K562 (cell line): ENCODE measurements at regions not wholly inside any gene's neighbourhood (a gene's known extent, or its start where the extent isn't known, plus 50 kb on each side); places are given as distances from the start of the nearest gene placed in this dataset.

Source experiments
- ATAC-seq: fragments of 200-7000 bp; cut with Tn5 transposase; 3 replicates; pipeline ENCODE4 v1.9.1; 2020; ENCODE audit warnings: moderate library complexity
- BruUV-seq: library from RNA; stranded (reverse); fragments of 400-500 nt; replicated peaks from 2 replicates; lab custom pipeline; 2021; lab: Mats Ljungman, UMichigan
- CTCF ChIA-PET: fragments of 300-600 bp; formaldehyde crosslinking; extraction: SDS; loops from one replicate; lab custom pipeline; 2021; ENCODE audit warnings: low intra/inter-chr PET ratio; lab: Yijun Ruan, JAX
- POLR2A ChIA-PET: fragments of 300-600, 350-650 bp; sonication (Branson Sonifier 250); formaldehyde crosslinking; extraction: SDS; loops from one replicate; lab custom pipeline; 2021; ENCODE audit warnings: antibody characterized with exemption, inconsistent platforms; lab: Yijun Ruan, JAX
- DNase-seq, 4 experiments: peaks; one replicate each; pipeline versions ENCODE4 v3.0.0 to v3.0.0-alpha.2; 2011 to 2018; ENCODE audit warnings: low spot score in 3 of 4, mixed read lengths in 3 of 4; ENCODE audit errors: extremely low read depth in 1 of 4
- FAIRE-seq: peaks from 2 replicates; lab custom pipeline; 2011; peaks lifted over from hg19 to GRCh38; lab: Jason Lieb, UNC
- H2AFZ ChIP-seq: 2 replicates; pipeline ENCODE4 v1.6.0; 2011; ENCODE audit warnings: low read depth, low read length, control low read depth, inconsistent platforms
- H3K27ac ChIP-seq: fragments of 200-600 bp; 3 replicates; pipeline ENCODE4 v1.8.0; 2011; ENCODE audit warnings: low read depth, mild to moderate bottlenecking, control low read depth, inconsistent platforms, low read length, moderate library complexity, mixed read lengths; ENCODE audit errors: extremely low read depth
- H3K27me3 ChIP-seq, 2 experiments: fragments of 300-600 bp in 1 of 2; 2 replicates in 1 of 2; 3 replicates in 1 of 2; pipeline versions ENCODE4 v1.6.0 to v1.8.0; 2011; ENCODE audit warnings: inconsistent platforms in 2 of 2, low read length in 2 of 2, mild to moderate bottlenecking in 1 of 2, mixed read lengths in 1 of 2, moderate library complexity in 1 of 2; ENCODE audit not compliant: control insufficient read depth in 2 of 2, insufficient read depth in 2 of 2
- H3K36me3 ChIP-seq: fragments of 300-600 bp; 3 replicates; pipeline ENCODE4 v1.8.0; 2011; ENCODE audit warnings: mild to moderate bottlenecking, low read length, inconsistent platforms; ENCODE audit not compliant: control insufficient read depth, insufficient read depth
- H3K4me1 ChIP-seq, 2 experiments: fragments of 200-600 bp in 1 of 2; replicated peaks in 1 of 2; 2 replicates in 1 of 2; 3 replicates in 1 of 2; pipeline versions ENCODE4 v1.5.1 to v1.8.0; 2011; ENCODE audit warnings: inconsistent platforms in 2 of 2, low read length in 2 of 2, mild to moderate bottlenecking in 1 of 2, mixed read lengths in 1 of 2, moderate library complexity in 1 of 2; ENCODE audit not compliant: control insufficient read depth in 2 of 2, insufficient read depth in 2 of 2
- H3K4me2 ChIP-seq: 2 replicates; pipeline ENCODE4 v1.6.1; 2011; ENCODE audit warnings: low read length, control low read depth, inconsistent platforms, mixed read lengths; ENCODE audit not compliant: insufficient read depth
- H3K4me3 ChIP-seq: fragments of 200-600 bp; sonication (generic), shearing (Covaris generic); 2 replicates; pipeline ENCODE4 v1.5.1; 2016; ENCODE audit warnings: control low read depth, inconsistent platforms
- H3K79me2 ChIP-seq: fragments of 200-600 bp; 3 replicates; pipeline ENCODE4 v1.8.0; 2011; ENCODE audit warnings: low read length, inconsistent platforms; ENCODE audit not compliant: control insufficient read depth, insufficient read depth
- H3K9ac ChIP-seq, 2 experiments: 2 replicates each; pipeline versions ENCODE4 v1.6.0 to v1.6.1; 2011; ENCODE audit warnings: low read depth in 2 of 2, low read length in 2 of 2, control low read depth in 1 of 2, inconsistent platforms in 1 of 2, mild to moderate bottlenecking in 1 of 2, mixed read lengths in 1 of 2; ENCODE audit not compliant: insufficient read depth in 1 of 2
- H3K9me1 ChIP-seq: one replicate; pipeline ENCODE4 v1.6.0; 2011; ENCODE audit warnings: inconsistent platforms, mild to moderate bottlenecking, low read length, moderate library complexity; ENCODE audit not compliant: control insufficient read depth, insufficient read depth
- H3K9me3 ChIP-seq: replicated peaks from 2 replicates; pipeline ENCODE4 v1.5.1; 2011; ENCODE audit warnings: low read depth, low read length, inconsistent platforms; ENCODE audit not compliant: control insufficient read depth, insufficient read depth
- H4K20me1 ChIP-seq: replicated peaks from 2 replicates; pipeline ENCODE4 v1.6.1; 2011; ENCODE audit warnings: low read length, inconsistent platforms, mixed read lengths; ENCODE audit not compliant: control insufficient read depth, insufficient read depth
- BCL6 ChIP-seq: fragments of 250-450 bp; sonication (Bioruptor Pico); IDR thresholded peaks from 2 replicates; pipeline ENCODE4 v1.4.0; 2020
- BHLHE40 ChIP-seq: IDR thresholded peaks from 2 replicates; pipeline ENCODE4 v1.6.1; 2011; ENCODE audit warnings: low read length, improper control_type of control experiment
- CBX1 ChIP-seq: sonication (generic); IDR thresholded peaks from 2 replicates; pipeline ENCODE4 v1.6.1; 2016; ENCODE audit warnings: antibody characterized with exemption, low read depth, mild to moderate bottlenecking
- DACH1 ChIP-seq: fragments of 450-650 bp; IDR thresholded peaks from 2 replicates; pipeline ENCODE4 v1.6.1; 2018; ENCODE audit not compliant: partially characterized antibody
- DNMT1 ChIP-seq: fragments of 450-650 bp; IDR thresholded peaks from 2 replicates; pipeline ENCODE4 v1.6.1; 2016; ENCODE audit warnings: antibody characterized with exemption, mild to moderate bottlenecking
- HNRNPH1 ChIP-seq: fragments of 200-400 bp; formaldehyde crosslinking; optimal IDR thresholded peaks from 2 replicates; pipeline ENCODE3; 2017; ENCODE audit warnings: low read depth, mild to moderate bottlenecking, low read length, moderate library complexity
- HNRNPL ChIP-seq: fragments of 200-400 bp; formaldehyde crosslinking; IDR thresholded peaks from 2 replicates; pipeline ENCODE4 v1.6.1; 2017; ENCODE audit warnings: low read depth, mild to moderate bottlenecking, low read length
- MCM7 ChIP-seq, 2 experiments: fragments of 450-650 bp; IDR thresholded peaks; 2 replicates each; pipeline ENCODE4 v1.6.1; 2016 to 2018
- POLR3G ChIP-seq: IDR thresholded peaks from 2 replicates; pipeline ENCODE4 v1.6.1; 2011; ENCODE audit not compliant: insufficient read length, insufficient replicate concordance; ENCODE audit errors: extremely low read depth
- SMARCA4 ChIP-seq: fragments of 450-650 bp; IDR thresholded peaks from 2 replicates; pipeline ENCODE4 v1.6.1; 2016
- SNAPC5 ChIP-seq: fragments of 250-450 bp; sonication (Bioruptor Pico); IDR thresholded peaks from 2 replicates; pipeline ENCODE4 v1.8.0; 2021; ENCODE audit warnings: moderate library complexity, mild to moderate bottlenecking, inconsistent platforms
- SRSF1 ChIP-seq: fragments of 200-400 bp; formaldehyde crosslinking; IDR thresholded peaks from 2 replicates; pipeline ENCODE4 v1.6.1; 2017; ENCODE audit warnings: mild to moderate bottlenecking, low read depth, low read length, moderate library complexity
- TCF7 ChIP-seq: sonication (generic); IDR thresholded peaks from 2 replicates; pipeline ENCODE4 v1.6.1; 2016; ENCODE audit warnings: antibody characterized with exemption, borderline replicate concordance
- TOE1 ChIP-seq, 2 experiments: fragments of 450-650 bp in 1 of 2; sonication (generic) in 1 of 2; formaldehyde crosslinking in 1 of 2; IDR thresholded peaks; 2 replicates each; pipeline versions ENCODE4 v1.7.1 to v1.8.0; 2016 to 2022; ENCODE audit warnings: borderline replicate concordance in 2 of 2, mild to moderate bottlenecking in 2 of 2, antibody characterized with exemption in 1 of 2, inconsistent platforms in 1 of 2, low read depth in 1 of 2, missing genetic modification reagents in 1 of 2, moderate library complexity in 1 of 2
- TRIM24 ChIP-seq, 2 experiments: fragments of 450-650 bp; IDR thresholded peaks; 2 replicates each; pipeline ENCODE4 v1.6.1; 2016
- ZNF12 ChIP-seq: sonication (generic); formaldehyde crosslinking; IDR thresholded peaks from 2 replicates; pipeline ENCODE4 v1.4.0; 2020; ENCODE audit warnings: mild to moderate bottlenecking, missing genetic modification reagents
- ZNF165 ChIP-seq: fragments of 250-450 bp; sonication (Bioruptor Pico); IDR thresholded peaks from 2 replicates; pipeline ENCODE4 v1.4.0; 2020; ENCODE audit warnings: borderline replicate concordance
- ZNF277 ChIP-seq: fragments of 250-450 bp; sonication (Bioruptor Pico); IDR thresholded peaks from 2 replicates; pipeline ENCODE4 v1.8.0; 2022; ENCODE audit warnings: inconsistent platforms, mild to moderate bottlenecking, moderate library complexity, borderline replicate concordance
- ZNF589 ChIP-seq: fragments of 200-800 bp; sonication (Bioruptor generic); IDR thresholded peaks from 2 replicates; pipeline ENCODE4 v1.6.1; 2016; ENCODE audit warnings: low read depth, missing genetic modification characterization, missing compliant biosample characterization
- ZNF76 ChIP-seq: fragments of 250-450 bp; sonication (Bioruptor Pico); IDR thresholded peaks from 2 replicates; pipeline ENCODE4 v1.4.0; 2020; ENCODE audit warnings: mild to moderate bottlenecking, moderate library complexity, borderline replicate concordance
- WGBS: fragments of 100-300 bp; shearing (Covaris generic); methylation state at CpG from one replicate; pipeline ENCODE4 v1.1.6; 2016; ENCODE audit warnings: low coverage, mixed read lengths; ENCODE audit not compliant: insufficient coverage; ENCODE audit errors: missing lambda C conversion rate; 5-methylcytosine and 5-hydroxymethylcytosine counted together
- in situ Hi-C: fragments of 300-500 bp; cut with MboI; formaldehyde crosslinking; loops from 4 replicates; pipeline ENCODE4 v1.15.0; 2018; ENCODE audit warnings: inconsistent platforms, mixed read lengths
- intact Hi-C: fragments of 100-400 bp; cut with micrococcal nuclease; formaldehyde crosslinking; loops from 2 replicates; pipeline ENCODE4 v1.14.2; 2022
- TF ChIP-seq, protein P1 (sequence below): sonication (generic); IDR thresholded peaks from 2 replicates; pipeline ENCODE4 v1.6.1; 2016

- ChIA-PET POLR2A (no interaction called here), CTCF (no interaction called here)
- Histone ChIP-seq H3K27ac (peak overlapping the region; percentile 20; the same call in 2 of the 3 replicates), H3K4me1 (peaks cover 0 to 16% of the 10 kb centered on the region in 2 experiments; a peak in 3 of 5 replicates), H3K4me3 (no peak overlapping the region), H3K27me3 (no peaks in the 10 kb centered on the region), H3K79me2 (no peaks in the 10 kb centered on the region), H2AFZ (peak overlapping the region; percentile 81), H4K20me1 (no peaks in the 10 kb centered on the region), H3K36me3 (no peaks in the 10 kb centered on the region), H3K4me2 (0 out of 2 replicates have a peak overlapping the region, but pooled peaks have one; percentile 21), H3K9ac (no peak overlapping the region), H3K9me3 (no peaks in the 10 kb centered on the region), H3K9me1 (no peaks in the 10 kb centered on the region)
- FAIRE-seq (no peak), DNase-seq (peak in 2 of 4 experiments; percentile 59 to 62), ATAC-seq (peak; percentile 64)
- in situ Hi-C loops: no loop called here
- WGBS: 31% methylated on average over 1 of the region's 1 CpG
- BruUV-seq: no TSS peak
- intact Hi-C loops: no loop called here
- TF ChIP-seq TOE1 (IDR thresholded peaks at IDR 0.05; ENCODE audit: borderline replicate concordance) (no peak), TOE1 (CRISPR knock-in tag; IDR thresholded peaks at IDR 0.05; ENCODE audit: borderline replicate concordance, low read depth) (no peak), DACH1 (no peak), BHLHE40 (no peak), SNAPC5 (CRISPR knock-in tag) (no peak), DNMT1 (no peak), CBX1 (no peak), SRSF1 (no peak), BCL6 (CRISPR knock-in tag) (no peak), ZNF589 (CRISPR knock-in tag) (no peak), ZNF12 (CRISPR knock-in tag) (no peak), MCM7 (IDR thresholded peaks at IDR 0.05) (no peak), HNRNPL (no peak), HNRNPH1 (no peak), TRIM24 (IDR thresholded peaks at IDR 0.05) (peak in 1 of 2 experiments; percentile 46; a peak in 1 of 4 replicates), ZNF277 (CRISPR knock-in tag) (no peak), POLR3G (no peak), ZNF76 (CRISPR knock-in tag) (no peak), ZNF165 (CRISPR knock-in tag) (no peak), SMARCA4 (no peak; the same call in 1 of the 2 replicates), TCF7 (no peak)
- TF ChIP-seq, protein P1, sequence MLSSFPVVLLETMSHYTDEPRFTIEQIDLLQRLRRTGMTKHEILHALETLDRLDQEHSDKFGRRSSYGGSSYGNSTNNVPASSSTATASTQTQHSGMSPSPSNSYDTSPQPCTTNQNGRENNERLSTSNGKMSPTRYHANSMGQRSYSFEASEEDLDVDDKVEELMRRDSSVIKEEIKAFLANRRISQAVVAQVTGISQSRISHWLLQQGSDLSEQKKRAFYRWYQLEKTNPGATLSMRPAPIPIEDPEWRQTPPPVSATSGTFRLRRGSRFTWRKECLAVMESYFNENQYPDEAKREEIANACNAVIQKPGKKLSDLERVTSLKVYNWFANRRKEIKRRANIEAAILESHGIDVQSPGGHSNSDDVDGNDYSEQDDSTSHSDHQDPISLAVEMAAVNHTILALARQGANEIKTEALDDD: peak; percentile 33; the same call in 1 of the 2 replicates
Observed at GRCh38 chr10:80751940-80752339, 214.2 kb downstream of the SH2D4B start.
